IMR-90 (cell line): ENCODE measurements at regions not wholly inside any gene's neighbourhood (a gene's known extent, or its start where the extent isn't known, plus 50 kb on each side); places are given as distances from the start of the nearest gene placed in this dataset.

Source experiments
- ATAC-seq: fragments of 200-7000 bp; cut with Tn5 transposase; 2 replicates; pipeline ENCODE4 v1.9.1; 2020; ENCODE audit warnings: low read depth, mild to moderate bottlenecking, moderate library complexity
- BruUV-seq: library from RNA; stranded (reverse); fragments of 400-500 nt; replicated peaks from 2 replicates; lab custom pipeline; 2021; lab: Mats Ljungman, UMichigan
- CTCF ChIA-PET: fragments of 300-600 bp; formaldehyde crosslinking; extraction: SDS; loops from one replicate; lab custom pipeline; 2021; ENCODE audit warnings: antibody characterized with exemption; lab: Yijun Ruan, JAX
- POLR2A ChIA-PET: fragments of 300-600 bp; sonication (Branson Sonifier 250); formaldehyde crosslinking; loops from one replicate; lab custom pipeline; 2022; ENCODE audit warnings: antibody characterized with exemption; ENCODE audit not compliant: unreplicated experiment; lab: Charles Lee
- DNase-seq: peaks from one replicate; pipeline ENCODE4 v3.0.0; 2013
- H2AFZ ChIP-seq: replicated peaks from 2 replicates; pipeline ENCODE3; 2013; ENCODE audit warnings: low read length, mild to moderate bottlenecking; ENCODE audit not compliant: poor library complexity
- H2AK5ac ChIP-seq: 2 replicates; pipeline ENCODE4 v1.6.1; 2013; ENCODE audit warnings: low read depth, low read length, inconsistent platforms
- H2AK9ac ChIP-seq: replicated peaks from 2 replicates; pipeline ENCODE3; 2013; ENCODE audit warnings: mild to moderate bottlenecking, low read depth, low read length, moderate library complexity; ENCODE audit not compliant: poor library complexity
- H2BK120ac ChIP-seq: 2 replicates; pipeline ENCODE4 v1.6.1; 2013; ENCODE audit warnings: low read depth, low read length, inconsistent platforms
- H2BK15ac ChIP-seq: 3 replicates; pipeline ENCODE4 v1.6.1; 2013; ENCODE audit warnings: low read depth, low read length, inconsistent platforms
- H2BK20ac ChIP-seq: 2 replicates; pipeline ENCODE4 v1.6.1; 2013; ENCODE audit warnings: low read depth, mild to moderate bottlenecking, inconsistent platforms, low read length, moderate library complexity
- H2BK5ac ChIP-seq: 2 replicates; pipeline ENCODE4 v1.6.1; 2013; ENCODE audit warnings: mild to moderate bottlenecking, low read depth, low read length, inconsistent platforms; ENCODE audit not compliant: poor library complexity, severe bottlenecking
- H3K14ac ChIP-seq: replicated peaks from 2 replicates; pipeline ENCODE4 v1.6.1; 2013; ENCODE audit warnings: low read depth, low read length, inconsistent platforms
- H3K18ac ChIP-seq: 2 replicates; pipeline ENCODE4 v1.6.1; 2013; ENCODE audit warnings: low read depth, low read length, control low read depth
- H3K23ac ChIP-seq: 2 replicates; pipeline ENCODE4 v1.6.1; 2013; ENCODE audit warnings: low read depth, low read length, inconsistent platforms
- H3K27ac ChIP-seq: 2 replicates; pipeline ENCODE4 v1.5.1; 2013; ENCODE audit warnings: mild to moderate bottlenecking, control low read depth, low read length; ENCODE audit not compliant: insufficient read depth
- H3K27me3 ChIP-seq: 2 replicates; pipeline ENCODE4 v1.6.1; 2013; ENCODE audit warnings: low read length; ENCODE audit not compliant: control insufficient read depth, insufficient read depth
- H3K36me3 ChIP-seq: 2 replicates; pipeline ENCODE4 v1.6.1; 2013; ENCODE audit warnings: low read length, mixed read lengths; ENCODE audit not compliant: control insufficient read depth, insufficient read depth
- H3K4ac ChIP-seq: 2 replicates; pipeline ENCODE4 v1.6.1; 2013; ENCODE audit warnings: low read depth, low read length, inconsistent platforms
- H3K4me1 ChIP-seq: 2 replicates; pipeline ENCODE4 v1.6.1; 2013; ENCODE audit warnings: low read length, mixed read lengths; ENCODE audit not compliant: control insufficient read depth, insufficient read depth
- H3K4me2 ChIP-seq: 2 replicates; pipeline ENCODE4 v1.6.1; 2013; ENCODE audit warnings: low read depth, mild to moderate bottlenecking, control low read depth, low read length, moderate library complexity
- H3K4me3 ChIP-seq: 2 replicates; pipeline ENCODE4 v1.5.1; 2013; ENCODE audit warnings: low read depth, mild to moderate bottlenecking, control low read depth, low read length, moderate library complexity; ENCODE audit not compliant: insufficient read depth
- H3K56ac ChIP-seq: 2 replicates; pipeline ENCODE4 v1.6.1; 2013; ENCODE audit warnings: low read length, inconsistent platforms; ENCODE audit not compliant: insufficient read depth; ENCODE audit errors: extremely low read depth
- H3K79me1 ChIP-seq, 2 experiments: 2 replicates each; pipeline ENCODE4 v1.6.1; 2013; ENCODE audit warnings: low read length in 2 of 2, inconsistent platforms in 1 of 2, low read depth in 1 of 2
- H3K9ac ChIP-seq: 2 replicates; pipeline ENCODE4 v1.6.1; 2013; ENCODE audit warnings: low read depth, low read length, control low read depth
- H3K9me1 ChIP-seq: 2 replicates; pipeline ENCODE4 v1.6.1; 2013; ENCODE audit warnings: low read length, inconsistent platforms; ENCODE audit not compliant: insufficient read depth
- H3K9me3 ChIP-seq: 2 replicates; pipeline ENCODE4 v1.6.1; 2013; ENCODE audit warnings: low read length; ENCODE audit not compliant: control insufficient read depth, insufficient read depth
- H4K20me1 ChIP-seq: 2 replicates; pipeline ENCODE4 v1.6.1; 2013; ENCODE audit warnings: low read length, inconsistent platforms; ENCODE audit not compliant: insufficient read depth
- H4K5ac ChIP-seq: 2 replicates; pipeline ENCODE4 v1.6.1; 2013; ENCODE audit warnings: mild to moderate bottlenecking, low read depth, low read length, control low read depth
- H4K8ac ChIP-seq, 2 experiments: 2 replicates each; pipeline ENCODE4 v1.6.1; 2013; ENCODE audit warnings: low read depth in 2 of 2, low read length in 2 of 2, control low read depth in 1 of 2, inconsistent platforms in 1 of 2
- H4K91ac ChIP-seq: 2 replicates; pipeline ENCODE4 v1.6.1; 2013; ENCODE audit warnings: low read depth, low read length, inconsistent platforms; ENCODE audit not compliant: insufficient read depth
- BHLHE40 ChIP-seq: fragments of 150-350 bp; IDR thresholded peaks from 2 replicates; pipeline ENCODE4 v1.6.1; 2016; ENCODE audit warnings: mild to moderate bottlenecking, low read depth, low read length
- CEBPB ChIP-seq: IDR thresholded peaks from 2 replicates; pipeline ENCODE4 v1.6.1; 2012; ENCODE audit warnings: low read depth, low read length, improper control_type of control experiment
- CHD1 ChIP-seq: IDR thresholded peaks from 2 replicates; pipeline ENCODE4 v1.6.1; 2012; ENCODE audit warnings: low read depth, low read length, improper control_type of control experiment
- FOS ChIP-seq: fragments of 150-350 bp; IDR thresholded peaks from 2 replicates; pipeline ENCODE4 v1.6.1; 2016; ENCODE audit warnings: low read depth, low read length
- MAFK ChIP-seq: IDR thresholded peaks from 2 replicates; pipeline ENCODE4 v1.6.1; 2012; ENCODE audit warnings: low read depth, low read length, improper control_type of control experiment
- MAZ ChIP-seq: IDR thresholded peaks from 2 replicates; pipeline ENCODE4 v1.6.1; 2012; ENCODE audit warnings: low read depth, mild to moderate bottlenecking, low read length, improper control_type of control experiment, moderate library complexity, borderline replicate concordance
- MXI1 ChIP-seq: IDR thresholded peaks from 2 replicates; pipeline ENCODE4 v1.6.1; 2012; ENCODE audit warnings: low read depth, mild to moderate bottlenecking, low read length, moderate library complexity, borderline replicate concordance
- NFE2L2 ChIP-seq: fragments of 150-350 bp; IDR thresholded peaks from 2 replicates; pipeline ENCODE4 v1.6.1; 2016; ENCODE audit warnings: low read depth, mild to moderate bottlenecking, low read length
- POLR2A ChIP-seq: IDR thresholded peaks from 2 replicates; pipeline ENCODE4 v1.6.1; 2012; ENCODE audit warnings: mild to moderate bottlenecking, low read depth, low read length
- RAD21 ChIP-seq: IDR thresholded peaks from 2 replicates; pipeline ENCODE4 v1.6.1; 2012; ENCODE audit warnings: low read length, improper control_type of control experiment
- RCOR1 ChIP-seq: IDR thresholded peaks from 2 replicates; pipeline ENCODE4 v1.6.1; 2012; ENCODE audit warnings: mild to moderate bottlenecking, low read length, improper control_type of control experiment; ENCODE audit not compliant: insufficient replicate concordance
- RFX5 ChIP-seq: IDR thresholded peaks from 2 replicates; pipeline ENCODE4 v1.8.0; 2012; ENCODE audit warnings: low read depth, mild to moderate bottlenecking, low read length, moderate library complexity
- SMC3 ChIP-seq: fragments of 150-350 bp; IDR thresholded peaks from 2 replicates; pipeline ENCODE4 v1.6.1; 2016; ENCODE audit warnings: low read depth, mild to moderate bottlenecking, antibody characterized with exemption, low read length, moderate library complexity
- whole genome bisulfite sequencing, 2 experiments: methylation state at CpG; one replicate each; pipeline versions ENCODE4 v1.1.5 to v1.1.7; 2013; ENCODE audit warnings: missing lambda C conversion rate in 2 of 2; ENCODE audit not compliant: insufficient read length in 1 of 2; ENCODE audit errors: extremely low coverage in 2 of 2; 5-methylcytosine and 5-hydroxymethylcytosine counted together
- dilution Hi-C: fragments of 300-500 bp; cut with HindIII; formaldehyde crosslinking; loops from one replicate; pipeline ENCODE4 v1.14.3; 2018; ENCODE audit warnings: low sequenced_read_pairs; ENCODE audit not compliant: unreplicated experiment
- in situ Hi-C: fragments of 300-500 bp; cut with MboI; formaldehyde crosslinking; loops from 3 replicates; pipeline ENCODE4 v1.14.3; 2019; ENCODE audit warnings: low sequenced_read_pairs, inconsistent platforms, mixed read lengths
- intact Hi-C: fragments of 100-400 bp; cut with micrococcal nuclease; formaldehyde crosslinking; loops from 2 replicates; pipeline ENCODE4 v1.10.0; 2022
- TF ChIP-seq, protein P1 (sequence below): conservative IDR thresholded peaks from 2 replicates; pipeline ENCODE4 v1.5.1; 2012; ENCODE audit warnings: mild to moderate bottlenecking, low read depth, low read length, improper control_type of control experiment
- TF ChIP-seq, protein P2 (sequence below): fragments of 150-350 bp; IDR thresholded peaks from 2 replicates; pipeline ENCODE4 v1.6.1; 2017; ENCODE audit warnings: mild to moderate bottlenecking, antibody characterized with exemption, low read length, low read depth
- TF ChIP-seq, protein P3 (sequence below): fragments of 150-350 bp; IDR thresholded peaks from 2 replicates; pipeline ENCODE4 v1.6.1; 2016; ENCODE audit warnings: low read depth, mild to moderate bottlenecking, low read length, moderate library complexity, borderline replicate concordance

DNA sequence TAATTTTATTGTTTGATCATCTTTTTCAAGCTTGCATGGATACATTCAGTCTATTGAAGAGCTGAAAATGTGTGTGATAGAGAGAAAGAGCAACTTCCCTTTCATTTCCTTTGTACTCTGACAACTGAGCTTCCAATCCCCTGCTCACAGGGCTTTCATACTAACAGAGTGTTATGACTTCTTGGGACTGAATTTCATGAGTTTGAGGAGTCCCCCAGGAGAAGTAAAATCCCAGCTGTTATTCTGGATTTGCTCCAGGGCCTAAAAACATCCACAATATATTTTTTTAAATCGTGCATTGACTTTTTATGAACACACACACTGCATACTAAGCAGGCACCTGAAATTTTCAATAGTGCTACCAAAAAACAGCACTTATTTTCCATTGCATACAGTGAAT, 195.8 kb upstream of the CAND1 start:
- no peak overlapping the region for H3K4me3 ChIP-seq
- H3K18ac ChIP-seq = no peak overlapping the region
- intact Hi-C loops = no loop called here
- no peak overlapping the region for H3K9ac ChIP-seq
- H3K9me3 ChIP-seq = no peaks in the 10 kb centered on the region
- TF ChIP-seq RCOR1 (no peak), RAD21 (no peak), FOS (no peak), POLR2A (no peak), MAZ (no peak), BHLHE40 (no peak), CEBPB (no peak), CHD1 (no peak), MAFK (no peak), MXI1 (no peak), NFE2L2 (no peak), RFX5 (no peak), SMC3 (no peak)
- TF ChIP-seq, protein P1, sequence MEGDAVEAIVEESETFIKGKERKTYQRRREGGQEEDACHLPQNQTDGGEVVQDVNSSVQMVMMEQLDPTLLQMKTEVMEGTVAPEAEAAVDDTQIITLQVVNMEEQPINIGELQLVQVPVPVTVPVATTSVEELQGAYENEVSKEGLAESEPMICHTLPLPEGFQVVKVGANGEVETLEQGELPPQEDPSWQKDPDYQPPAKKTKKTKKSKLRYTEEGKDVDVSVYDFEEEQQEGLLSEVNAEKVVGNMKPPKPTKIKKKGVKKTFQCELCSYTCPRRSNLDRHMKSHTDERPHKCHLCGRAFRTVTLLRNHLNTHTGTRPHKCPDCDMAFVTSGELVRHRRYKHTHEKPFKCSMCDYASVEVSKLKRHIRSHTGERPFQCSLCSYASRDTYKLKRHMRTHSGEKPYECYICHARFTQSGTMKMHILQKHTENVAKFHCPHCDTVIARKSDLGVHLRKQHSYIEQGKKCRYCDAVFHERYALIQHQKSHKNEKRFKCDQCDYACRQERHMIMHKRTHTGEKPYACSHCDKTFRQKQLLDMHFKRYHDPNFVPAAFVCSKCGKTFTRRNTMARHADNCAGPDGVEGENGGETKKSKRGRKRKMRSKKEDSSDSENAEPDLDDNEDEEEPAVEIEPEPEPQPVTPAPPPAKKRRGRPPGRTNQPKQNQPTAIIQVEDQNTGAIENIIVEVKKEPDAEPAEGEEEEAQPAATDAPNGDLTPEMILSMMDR = no peak
- TF ChIP-seq, protein P2, sequence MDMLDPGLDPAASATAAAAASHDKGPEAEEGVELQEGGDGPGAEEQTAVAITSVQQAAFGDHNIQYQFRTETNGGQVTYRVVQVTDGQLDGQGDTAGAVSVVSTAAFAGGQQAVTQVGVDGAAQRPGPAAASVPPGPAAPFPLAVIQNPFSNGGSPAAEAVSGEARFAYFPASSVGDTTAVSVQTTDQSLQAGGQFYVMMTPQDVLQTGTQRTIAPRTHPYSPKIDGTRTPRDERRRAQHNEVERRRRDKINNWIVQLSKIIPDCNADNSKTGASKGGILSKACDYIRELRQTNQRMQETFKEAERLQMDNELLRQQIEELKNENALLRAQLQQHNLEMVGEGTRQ = no peak
- TF ChIP-seq, protein P3, sequence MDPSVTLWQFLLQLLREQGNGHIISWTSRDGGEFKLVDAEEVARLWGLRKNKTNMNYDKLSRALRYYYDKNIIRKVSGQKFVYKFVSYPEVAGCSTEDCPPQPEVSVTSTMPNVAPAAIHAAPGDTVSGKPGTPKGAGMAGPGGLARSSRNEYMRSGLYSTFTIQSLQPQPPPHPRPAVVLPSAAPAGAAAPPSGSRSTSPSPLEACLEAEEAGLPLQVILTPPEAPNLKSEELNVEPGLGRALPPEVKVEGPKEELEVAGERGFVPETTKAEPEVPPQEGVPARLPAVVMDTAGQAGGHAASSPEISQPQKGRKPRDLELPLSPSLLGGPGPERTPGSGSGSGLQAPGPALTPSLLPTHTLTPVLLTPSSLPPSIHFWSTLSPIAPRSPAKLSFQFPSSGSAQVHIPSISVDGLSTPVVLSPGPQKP = no peak
- no peak overlapping the region for H4K8ac ChIP-seq
- H2BK20ac ChIP-seq = no peak overlapping the region
- H2AK9ac ChIP-seq = no peak overlapping the region
- H2BK15ac ChIP-seq = no peak overlapping the region
- no peak overlapping the region for H3K23ac ChIP-seq
- ChIA-PET POLR2A (no interaction called here), CTCF (interaction anchor here (0.8 kb wide), 1 partner anchor 48 kb away, joined by 3 read pairs; no protein-coding TSS in a partner anchor)
- H4K20me1 ChIP-seq = no peaks in the 10 kb centered on the region
- H3K56ac ChIP-seq = no peak overlapping the region
- WGBS, 2 experiments = 0% methylated on average over 1 of the region's 1 CpG; no CpG with 5 or more reads in 1 of the 2 experiments
- peaks cover 19% of the 10 kb centered on the region for H3K27me3 ChIP-seq
- ATAC-seq (no peak), DNase-seq (no peak)
- in situ Hi-C loops = no loop called here
- no peak overlapping the region for H3K14ac ChIP-seq
- no peak overlapping the region for H2AFZ ChIP-seq
- no peak overlapping the region for H2BK120ac ChIP-seq
- no peak overlapping the region for H4K5ac ChIP-seq
- dilution Hi-C loops = no loop called here
- H2BK5ac ChIP-seq = no peak overlapping the region
- H4K91ac ChIP-seq = no peak overlapping the region
- H3K9me1 ChIP-seq = no peaks in the 10 kb centered on the region
- H3K4me1 ChIP-seq = no peaks in the 10 kb centered on the region
- H3K4ac ChIP-seq = no peak overlapping the region
- no peaks in the 10 kb centered on the region for H3K36me3 ChIP-seq
- BruUV-seq = no TSS peak
- no peak overlapping the region for H2AK5ac ChIP-seq
- H3K27ac ChIP-seq = no peak overlapping the region
- H3K4me2 ChIP-seq = no peak overlapping the region
- H3K79me1 ChIP-seq = no peaks in the 10 kb centered on the region
